ENCODE measurements at regions not wholly inside any gene's neighbourhood (a gene's known extent, or its start where the extent isn't known, plus 50 kb on each side); places are given as distances from the start of the nearest gene placed in this dataset.
"Not testable (repeated sequence)": the region's sequence is repeated elsewhere in the genome, so short reads cannot be mapped to it uniquely, and the experiment has no call there.

- DNase-seq: peak; percentile 7
These were observed 51.9 kb upstream of the TCERG1L start for GRCh38 chr10:131363416-131363815.

GRCh38 chr10:131371571-131371970 is 60.0 kb upstream of the TCERG1L start:
- no peak for DNase-seq

GRCh38 chr10:131381576-131381975 is 70.1 kb upstream of the TCERG1L start:
- DNase-seq: no peak

- not testable (repeated sequence) for DNase-seq
These were observed 73.8 kb upstream of the TCERG1L start for GRCh38 chr10:131385161-131385872.

GRCh38 chr10:131387018-131387529 is 75.6 kb upstream of the TCERG1L start:
- DNase-seq: no peak

- no peak for DNase-seq
These were observed 80.4 kb upstream of the TCERG1L start for GRCh38 chr10:131391936-131392335.

- peak; percentile 78 for DNase-seq
These were observed 84.9 kb upstream of the TCERG1L start for GRCh38 chr10:131396121-131397050.

- DNase-seq: no peak
These were observed 86.6 kb upstream of the TCERG1L start for GRCh38 chr10:131398166-131398565.

- DNase-seq: peak; percentile 16
These were observed 88.5 kb upstream of the TCERG1L start for GRCh38 chr10:131399981-131400380.

GRCh38 chr10:131400513-131400912 is 89.0 kb upstream of the TCERG1L start:
- DNase-seq: no peak

- DNase-seq: no peak
These were observed 91.5 kb upstream of the TCERG1L start for GRCh38 chr10:131402771-131403650.

GRCh38 chr10:131403936-131404335 is 92.4 kb upstream of the TCERG1L start:
- DNase-seq: no peak

- no peak for DNase-seq
These were observed 93.4 kb upstream of the TCERG1L start for GRCh38 chr10:131404886-131405285.

- no peak for DNase-seq
These were observed 95.3 kb upstream of the TCERG1L start for GRCh38 chr10:131406676-131407392.

GRCh38 chr10:131418681-131419080 is 107.2 kb upstream of the TCERG1L start:
- DNase-seq: no peak

- no peak for DNase-seq
These were observed 108.3 kb upstream of the TCERG1L start for GRCh38 chr10:131419797-131420196.

- no peak for DNase-seq
These were observed 109.3 kb upstream of the TCERG1L start for GRCh38 chr10:131420867-131421266.

- no peak for DNase-seq
These were observed 109.9 kb upstream of the TCERG1L start for GRCh38 chr10:131421381-131421780.

GRCh38 chr10:131422731-131423130 is 111.2 kb upstream of the TCERG1L start:
- no peak for DNase-seq

GRCh38 chr10:131424053-131424452 is 112.5 kb upstream of the TCERG1L start:
- no peak for DNase-seq
